DND-41 (cell line): ENCODE measurements at regions not wholly inside any gene's neighbourhood (a gene's known extent, or its start where the extent isn't known, plus 50 kb on each side); places are given as distances from the start of the nearest gene placed in this dataset.

Source experiments
- EZH2 ChIP-seq: IDR thresholded peaks from 3 replicates; pipeline ENCODE4 v1.6.1; 2012; ENCODE audit warnings: borderline replicate concordance, low read depth, mild to moderate bottlenecking, moderate library complexity, low read length, inconsistent platforms; ENCODE audit not compliant: severe bottlenecking
- TF ChIP-seq, protein P1 (sequence below): IDR thresholded peaks from 2 replicates; pipeline ENCODE4 v1.5.1; 2012; ENCODE audit warnings: borderline replicate concordance, low read length, moderate library complexity, mild to moderate bottlenecking; ENCODE audit not compliant: poor library complexity, severe bottlenecking; ENCODE audit errors: extremely low read depth

DNA sequence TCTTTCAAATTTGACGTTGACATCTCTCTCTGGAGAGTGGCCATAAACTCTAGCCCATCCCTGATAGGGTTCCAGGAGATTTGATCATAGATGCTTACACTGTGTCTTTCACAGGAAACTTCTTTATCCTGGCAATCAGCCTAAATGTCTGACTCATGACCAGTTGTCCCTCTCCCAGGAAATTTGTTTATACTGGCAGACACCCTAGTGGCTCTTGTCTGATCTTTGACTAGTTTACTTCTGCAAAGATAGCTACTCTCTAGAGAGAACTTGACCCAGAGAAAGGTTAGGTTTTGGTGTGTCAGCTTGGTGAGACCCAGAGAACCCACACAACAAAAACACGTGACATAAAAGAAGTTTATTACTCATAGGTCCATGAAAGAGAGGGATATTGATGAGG is 509.8 kb downstream of the CENPC start:
- TF ChIP-seq, protein P1, sequence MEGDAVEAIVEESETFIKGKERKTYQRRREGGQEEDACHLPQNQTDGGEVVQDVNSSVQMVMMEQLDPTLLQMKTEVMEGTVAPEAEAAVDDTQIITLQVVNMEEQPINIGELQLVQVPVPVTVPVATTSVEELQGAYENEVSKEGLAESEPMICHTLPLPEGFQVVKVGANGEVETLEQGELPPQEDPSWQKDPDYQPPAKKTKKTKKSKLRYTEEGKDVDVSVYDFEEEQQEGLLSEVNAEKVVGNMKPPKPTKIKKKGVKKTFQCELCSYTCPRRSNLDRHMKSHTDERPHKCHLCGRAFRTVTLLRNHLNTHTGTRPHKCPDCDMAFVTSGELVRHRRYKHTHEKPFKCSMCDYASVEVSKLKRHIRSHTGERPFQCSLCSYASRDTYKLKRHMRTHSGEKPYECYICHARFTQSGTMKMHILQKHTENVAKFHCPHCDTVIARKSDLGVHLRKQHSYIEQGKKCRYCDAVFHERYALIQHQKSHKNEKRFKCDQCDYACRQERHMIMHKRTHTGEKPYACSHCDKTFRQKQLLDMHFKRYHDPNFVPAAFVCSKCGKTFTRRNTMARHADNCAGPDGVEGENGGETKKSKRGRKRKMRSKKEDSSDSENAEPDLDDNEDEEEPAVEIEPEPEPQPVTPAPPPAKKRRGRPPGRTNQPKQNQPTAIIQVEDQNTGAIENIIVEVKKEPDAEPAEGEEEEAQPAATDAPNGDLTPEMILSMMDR, result no peak
- no peak for TF ChIP-seq EZH2
